NCI-H526 treated with DMSO at 0.1 percent for 48 hours (cell line): ENCODE measurements at regions not wholly inside any gene's neighbourhood (a gene's known extent, or its start where the extent isn't known, plus 50 kb on each side); places are given as distances from the start of the nearest gene placed in this dataset.

Source experiments
- DNase-seq: peaks from one replicate; lab custom pipeline; 2025; lab: John Stamatoyannopoulos, UW

- no peak for DNase-seq
Observed at GRCh38 chr7:45350896-45351295, 193.3 kb downstream of the RAMP3 start.

- DNase-seq: no peak
Observed at GRCh38 chr7:45358287-45358686, 200.7 kb downstream of the RAMP3 start.

GRCh38 chr7:45359250-45359649 is 201.7 kb downstream of the RAMP3 start:
- DNase-seq: no peak

GRCh38 chr7:45359776-45360175 is 202.2 kb downstream of the RAMP3 start:
- no peak for DNase-seq

GRCh38 chr7:45363669-45364068 is 206.1 kb downstream of the RAMP3 start:
- no peak for DNase-seq

- DNase-seq: no peak
Observed at GRCh38 chr7:45365341-45365740, 207.8 kb downstream of the RAMP3 start.

GRCh38 chr7:45366475-45366874 is 207.7 kb upstream of the ADCY1 start:
- no peak for DNase-seq

- no peak for DNase-seq
Observed at GRCh38 chr7:45367026-45367425, 207.1 kb upstream of the ADCY1 start.

GRCh38 chr7:45368129-45368807 is 205.9 kb upstream of the ADCY1 start:
- DNase-seq: no peak

GRCh38 chr7:45384499-45384898 is 189.7 kb upstream of the ADCY1 start:
- DNase-seq: no peak

GRCh38 chr7:45387837-45388236 is 186.3 kb upstream of the ADCY1 start:
- no peak for DNase-seq

GRCh38 chr7:45389073-45389872 is 184.9 kb upstream of the ADCY1 start:
- DNase-seq: no peak

GRCh38 chr7:45390180-45390579 is 184.0 kb upstream of the ADCY1 start:
- no peak for DNase-seq

GRCh38 chr7:45390731-45391130 is 183.4 kb upstream of the ADCY1 start:
- no peak for DNase-seq

GRCh38 chr7:45391618-45392451 is 182.3 kb upstream of the ADCY1 start:
- DNase-seq: no peak

GRCh38 chr7:45394117-45394708 is 180.0 kb upstream of the ADCY1 start:
- no peak for DNase-seq

- DNase-seq: no peak
Observed at GRCh38 chr7:45399069-45399468, 175.1 kb upstream of the ADCY1 start.

GRCh38 chr7:45400680-45401079 is 173.5 kb upstream of the ADCY1 start:
- DNase-seq: no peak

- no peak for DNase-seq
Observed at GRCh38 chr7:45401155-45401554, 173.0 kb upstream of the ADCY1 start.

GRCh38 chr7:45401851-45402250 is 172.3 kb upstream of the ADCY1 start:
- no peak for DNase-seq

GRCh38 chr7:45402480-45403218 is 171.5 kb upstream of the ADCY1 start:
- DNase-seq: no peak

- no peak for DNase-seq
Observed at GRCh38 chr7:45404622-45405021, 169.5 kb upstream of the ADCY1 start.
